ENCODE measurements at regions not wholly inside any gene's neighbourhood (a gene's known extent, or its start where the extent isn't known, plus 50 kb on each side); places are given as distances from the start of the nearest gene placed in this dataset.

DNA sequence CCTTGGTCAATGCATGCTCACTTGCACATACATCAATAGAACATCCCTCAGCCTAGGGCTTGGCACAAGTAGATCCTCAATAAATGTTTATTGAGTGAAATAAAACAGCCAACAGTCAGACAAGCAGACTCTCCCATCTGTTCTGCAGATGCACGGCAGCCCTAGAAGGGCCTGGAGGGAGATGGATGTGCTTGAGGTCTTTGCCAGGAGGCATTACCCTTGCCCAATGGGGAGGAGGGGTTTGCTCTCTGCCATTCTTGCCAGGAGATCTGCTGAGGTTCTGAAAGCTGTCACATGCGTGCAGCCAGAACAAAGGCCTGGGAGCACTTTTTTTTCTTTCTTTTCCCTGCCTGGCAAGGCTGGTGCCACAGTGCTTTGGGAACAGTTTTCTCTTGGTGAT lies 349.3 kb upstream of the THRB start:
- Histone ChIP-seq H2BK120ac (ENCODE audit: low read depth, low read length) (no peak overlapping the region), H4K91ac (ENCODE audit: insufficient read depth, low read depth, low read length) (no peak overlapping the region), H4K5ac (ENCODE audit: low read depth, low read length) (no peak overlapping the region), H4K20me1 (ENCODE audit: insufficient read depth, low read length) (no peaks in the 10 kb centered on the region), H3K9me1 (ENCODE audit: insufficient read depth, low read length) (no peaks in the 10 kb centered on the region), H3K4me1 (ENCODE audit: control insufficient read depth, insufficient read depth, low read length) (no peaks in the 10 kb centered on the region), H4K8ac (ENCODE audit: low read depth in 2 of 2, low read length in 2 of 2) (no peak overlapping the region), H3K14ac (replicated peaks; ENCODE audit: low read depth, low read length) (no peak overlapping the region), H2AK9ac (replicated peaks; ENCODE audit: low read depth, low read length, poor library complexity) (no peak overlapping the region), H2BK20ac (ENCODE audit: low read depth, low read length) (no peak overlapping the region), H2AK5ac (ENCODE audit: low read depth, low read length) (no peak overlapping the region), H3K18ac (ENCODE audit: low read depth, low read length) (no peak overlapping the region), H3K4ac (ENCODE audit: low read depth, low read length) (no peak overlapping the region), H2BK15ac (ENCODE audit: low read depth, low read length) (no peak overlapping the region), H2BK5ac (ENCODE audit: low read depth, low read length, poor library complexity, severe bottlenecking) (no peak overlapping the region), H3K9me3 (ENCODE audit: control insufficient read depth, insufficient read depth, low read length) (0 out of 2 replicates have a peak, but pooled peaks cover 1% of the 10 kb centered on the region), H3K9ac (ENCODE audit: low read depth, low read length) (no peak overlapping the region), H3K27ac (ENCODE audit: insufficient read depth, low read length) (no peak overlapping the region), H3K56ac (ENCODE audit: extremely low read depth, insufficient read depth, low read length) (no peak overlapping the region), H3K36me3 (ENCODE audit: control insufficient read depth, insufficient read depth, low read length) (no peaks in the 10 kb centered on the region), H3K4me2 (ENCODE audit: low read depth, low read length) (no peak overlapping the region), H3K23ac (ENCODE audit: low read depth, low read length) (no peak overlapping the region), H3K27me3 (ENCODE audit: control insufficient read depth, insufficient read depth, low read length) (no peaks in the 10 kb centered on the region), H3K79me1 (ENCODE audit: low read depth in 1 of 2, low read length in 2 of 2) (no peaks in the 10 kb centered on the region), H2AFZ (replicated peaks; ENCODE audit: low read length, poor library complexity) (no peak overlapping the region), H3K4me3 (ENCODE audit: insufficient read depth, low read depth, low read length) (no peak overlapping the region)
- no CpG with 5 or more reads among the region's 2 CpGs for WGBS, 2 experiments (ENCODE audit: extremely low coverage in 2 of 2, insufficient read length in 1 of 2)
- ATAC-seq (ENCODE audit: low read depth) (no peak), DNase-seq (no peak)
- in situ Hi-C loops (cut with MboI; ENCODE audit: low sequenced_read_pairs), result no loop called here
- intact Hi-C loops (cut with micrococcal nuclease), result no loop called here
- TF ChIP-seq BHLHE40 (IDR thresholded peaks at IDR 0.05; ENCODE audit: low read depth, low read length), result no peak
- TF ChIP-seq RAD21 (IDR thresholded peaks at IDR 0.05; ENCODE audit: low read length), result no peak
- no peak for TF ChIP-seq SMC3 (IDR thresholded peaks at IDR 0.05; ENCODE audit: low read depth, low read length)
- no peak for TF ChIP-seq CEBPB (IDR thresholded peaks at IDR 0.05; ENCODE audit: low read depth, low read length)
- TF ChIP-seq, protein P1, sequence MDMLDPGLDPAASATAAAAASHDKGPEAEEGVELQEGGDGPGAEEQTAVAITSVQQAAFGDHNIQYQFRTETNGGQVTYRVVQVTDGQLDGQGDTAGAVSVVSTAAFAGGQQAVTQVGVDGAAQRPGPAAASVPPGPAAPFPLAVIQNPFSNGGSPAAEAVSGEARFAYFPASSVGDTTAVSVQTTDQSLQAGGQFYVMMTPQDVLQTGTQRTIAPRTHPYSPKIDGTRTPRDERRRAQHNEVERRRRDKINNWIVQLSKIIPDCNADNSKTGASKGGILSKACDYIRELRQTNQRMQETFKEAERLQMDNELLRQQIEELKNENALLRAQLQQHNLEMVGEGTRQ (IDR thresholded peaks at IDR 0.05; ENCODE audit: low read depth, low read length), result no peak
- TF ChIP-seq MXI1 (IDR thresholded peaks at IDR 0.05; ENCODE audit: borderline replicate concordance, low read depth, low read length), result no peak
- TF ChIP-seq POLR2A (IDR thresholded peaks at IDR 0.05; ENCODE audit: low read depth, low read length), result no peak
- TF ChIP-seq, protein P2, sequence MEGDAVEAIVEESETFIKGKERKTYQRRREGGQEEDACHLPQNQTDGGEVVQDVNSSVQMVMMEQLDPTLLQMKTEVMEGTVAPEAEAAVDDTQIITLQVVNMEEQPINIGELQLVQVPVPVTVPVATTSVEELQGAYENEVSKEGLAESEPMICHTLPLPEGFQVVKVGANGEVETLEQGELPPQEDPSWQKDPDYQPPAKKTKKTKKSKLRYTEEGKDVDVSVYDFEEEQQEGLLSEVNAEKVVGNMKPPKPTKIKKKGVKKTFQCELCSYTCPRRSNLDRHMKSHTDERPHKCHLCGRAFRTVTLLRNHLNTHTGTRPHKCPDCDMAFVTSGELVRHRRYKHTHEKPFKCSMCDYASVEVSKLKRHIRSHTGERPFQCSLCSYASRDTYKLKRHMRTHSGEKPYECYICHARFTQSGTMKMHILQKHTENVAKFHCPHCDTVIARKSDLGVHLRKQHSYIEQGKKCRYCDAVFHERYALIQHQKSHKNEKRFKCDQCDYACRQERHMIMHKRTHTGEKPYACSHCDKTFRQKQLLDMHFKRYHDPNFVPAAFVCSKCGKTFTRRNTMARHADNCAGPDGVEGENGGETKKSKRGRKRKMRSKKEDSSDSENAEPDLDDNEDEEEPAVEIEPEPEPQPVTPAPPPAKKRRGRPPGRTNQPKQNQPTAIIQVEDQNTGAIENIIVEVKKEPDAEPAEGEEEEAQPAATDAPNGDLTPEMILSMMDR (conservative IDR thresholded peaks at IDR 0.05; ENCODE audit: low read depth, low read length), result no peak
- TF ChIP-seq CHD1 (IDR thresholded peaks at IDR 0.05; ENCODE audit: low read depth, low read length), result no peak
- TF ChIP-seq RCOR1 (IDR thresholded peaks at IDR 0.05; ENCODE audit: insufficient replicate concordance, low read length), result no peak
- TF ChIP-seq RFX5 (IDR thresholded peaks at IDR 0.05; ENCODE audit: low read depth, low read length), result no peak
- TF ChIP-seq, protein P3, sequence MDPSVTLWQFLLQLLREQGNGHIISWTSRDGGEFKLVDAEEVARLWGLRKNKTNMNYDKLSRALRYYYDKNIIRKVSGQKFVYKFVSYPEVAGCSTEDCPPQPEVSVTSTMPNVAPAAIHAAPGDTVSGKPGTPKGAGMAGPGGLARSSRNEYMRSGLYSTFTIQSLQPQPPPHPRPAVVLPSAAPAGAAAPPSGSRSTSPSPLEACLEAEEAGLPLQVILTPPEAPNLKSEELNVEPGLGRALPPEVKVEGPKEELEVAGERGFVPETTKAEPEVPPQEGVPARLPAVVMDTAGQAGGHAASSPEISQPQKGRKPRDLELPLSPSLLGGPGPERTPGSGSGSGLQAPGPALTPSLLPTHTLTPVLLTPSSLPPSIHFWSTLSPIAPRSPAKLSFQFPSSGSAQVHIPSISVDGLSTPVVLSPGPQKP (IDR thresholded peaks at IDR 0.05; ENCODE audit: borderline replicate concordance, low read depth, low read length), result no peak
- TF ChIP-seq MAZ (IDR thresholded peaks at IDR 0.05; ENCODE audit: borderline replicate concordance, low read depth, low read length), result no peak
- TF ChIP-seq NFE2L2 (IDR thresholded peaks at IDR 0.05; ENCODE audit: low read depth, low read length), result no peak
- TF ChIP-seq MAFK (IDR thresholded peaks at IDR 0.05; ENCODE audit: low read depth, low read length), result no peak
- TF ChIP-seq FOS (IDR thresholded peaks at IDR 0.05; ENCODE audit: low read depth, low read length), result no peak
- dilution Hi-C loops (cut with HindIII; ENCODE audit: low sequenced_read_pairs, unreplicated experiment), result no loop called here
- ChIA-PET CTCF (no interaction called here), POLR2A (ENCODE audit: unreplicated experiment) (no interaction called here)
- no TSS peak for BruUV-seq (replicated peaks)
